ENCODE measurements at regions not wholly inside any gene's neighbourhood (a gene's known extent, or its start where the extent isn't known, plus 50 kb on each side); places are given as distances from the start of the nearest gene placed in this dataset.

- 83 to 87% methylated on average over 17 of the region's 17 CpGs for WGBS, 2 donors
- intact Hi-C loops (cut with DNase I; ENCODE audit: low total_unique reads), result no loop called here
- TF ChIP-seq POLR2A (IDR thresholded peaks at IDR 0.05) (no peak), CTCF (IDR thresholded peaks at IDR 0.05) (no peak)
- no peak for DNase-seq (ENCODE audit: low spot score in 2 of 2)
- no peak overlapping the region for H3K4me3 ChIP-seq (ENCODE audit: low read depth, poor library complexity, severe bottlenecking)
These were observed 65.1 kb upstream of the DUSP22 start for GRCh38 chr6:227074-227782.

GRCh38 chr6:227812-228338 lies 64.4 kb upstream of the DUSP22 start:
- TF ChIP-seq POLR2A (IDR thresholded peaks at IDR 0.05) (no peak), CTCF (IDR thresholded peaks at IDR 0.05) (no peak)
- no peak for DNase-seq (ENCODE audit: low spot score in 2 of 2)
- 85% methylated on average over 9 of the region's 9 CpGs for WGBS, 2 donors
- intact Hi-C loops (cut with DNase I; ENCODE audit: low total_unique reads), result no loop called here
- H3K4me3 ChIP-seq (ENCODE audit: low read depth, poor library complexity, severe bottlenecking), result no peak overlapping the region

GRCh38 chr6:228881-229651 lies 63.2 kb upstream of the DUSP22 start:
- intact Hi-C loops (cut with DNase I; ENCODE audit: low total_unique reads), result no loop called here
- DNase-seq (ENCODE audit: low spot score in 2 of 2), result no peak
- TF ChIP-seq CTCF (IDR thresholded peaks at IDR 0.05) (no peak), POLR2A (IDR thresholded peaks at IDR 0.05) (no peak)
- WGBS, 2 donors, result 78 to 91% methylated on average over 15 of the region's 15 CpGs
- H3K4me3 ChIP-seq (ENCODE audit: low read depth, poor library complexity, severe bottlenecking), result no peak overlapping the region

- H3K4me3 ChIP-seq (ENCODE audit: low read depth, poor library complexity, severe bottlenecking), result no peak overlapping the region
- intact Hi-C loops (cut with DNase I; ENCODE audit: low total_unique reads), result no loop called here
- no peak for TF ChIP-seq POLR2A (IDR thresholded peaks at IDR 0.05)
- TF ChIP-seq CTCF (IDR thresholded peaks at IDR 0.05), result no peak
- no peak for DNase-seq (ENCODE audit: low spot score in 2 of 2)
- 79 to 81% methylated on average over 4 of the region's 4 CpGs for WGBS, 2 donors
These were observed 60.5 kb upstream of the DUSP22 start for GRCh38 chr6:231779-232178.

GRCh38 chr6:232982-233640 lies 59.2 kb upstream of the DUSP22 start:
- WGBS, 2 donors, result 81 to 82% methylated on average over 12 of the region's 12 CpGs
- no peak for DNase-seq (ENCODE audit: low spot score in 2 of 2)
- no peak for TF ChIP-seq POLR2A (IDR thresholded peaks at IDR 0.05)
- no peak for TF ChIP-seq CTCF (IDR thresholded peaks at IDR 0.05)
- intact Hi-C loops (cut with DNase I; ENCODE audit: low total_unique reads), result no loop called here
- no peak overlapping the region for H3K4me3 ChIP-seq (ENCODE audit: low read depth, poor library complexity, severe bottlenecking)

Data from lower leg skin (tissue), 4 donors.